ENCODE measurements at regions not wholly inside any gene's neighbourhood (a gene's known extent, or its start where the extent isn't known, plus 50 kb on each side); places are given as distances from the start of the nearest gene placed in this dataset.
A peak's percentile ranks its signal among the peaks of the same experiment; 100 is the strongest.

DNA sequence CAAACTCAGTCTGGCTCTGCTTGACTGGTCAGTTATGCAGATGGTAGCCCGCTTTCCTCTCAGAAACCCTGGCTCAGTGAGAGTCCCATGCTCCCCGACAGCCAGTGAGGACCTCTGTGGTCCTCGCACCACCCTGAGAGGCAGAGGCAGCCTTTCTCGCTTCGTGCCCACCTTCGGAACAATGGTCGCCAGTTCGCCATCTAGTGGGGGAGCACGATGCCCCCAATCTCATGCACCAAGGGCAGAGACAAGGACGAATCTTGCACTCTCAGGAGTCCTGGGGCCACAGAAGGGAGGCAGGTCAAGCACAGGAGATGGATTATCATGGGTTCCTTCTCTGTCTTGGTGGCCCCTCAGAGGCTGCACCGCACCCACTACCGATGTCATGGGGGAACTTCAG lies 75.2 kb downstream of the RHCG start:
- Mint-ChIP-seq H3K9me3 (no peaks in the 10 kb centered on the region), H3K27me3 (peaks cover 40% of the 10 kb centered on the region), H3K4me3 (no peak overlapping the region), H3K36me3 (no peaks in the 10 kb centered on the region), H3K27ac (no peak overlapping the region), H3K4me1 (peaks cover under 1 to 5% (median 2%) of the 10 kb centered on the region in 3 donors)

DNA sequence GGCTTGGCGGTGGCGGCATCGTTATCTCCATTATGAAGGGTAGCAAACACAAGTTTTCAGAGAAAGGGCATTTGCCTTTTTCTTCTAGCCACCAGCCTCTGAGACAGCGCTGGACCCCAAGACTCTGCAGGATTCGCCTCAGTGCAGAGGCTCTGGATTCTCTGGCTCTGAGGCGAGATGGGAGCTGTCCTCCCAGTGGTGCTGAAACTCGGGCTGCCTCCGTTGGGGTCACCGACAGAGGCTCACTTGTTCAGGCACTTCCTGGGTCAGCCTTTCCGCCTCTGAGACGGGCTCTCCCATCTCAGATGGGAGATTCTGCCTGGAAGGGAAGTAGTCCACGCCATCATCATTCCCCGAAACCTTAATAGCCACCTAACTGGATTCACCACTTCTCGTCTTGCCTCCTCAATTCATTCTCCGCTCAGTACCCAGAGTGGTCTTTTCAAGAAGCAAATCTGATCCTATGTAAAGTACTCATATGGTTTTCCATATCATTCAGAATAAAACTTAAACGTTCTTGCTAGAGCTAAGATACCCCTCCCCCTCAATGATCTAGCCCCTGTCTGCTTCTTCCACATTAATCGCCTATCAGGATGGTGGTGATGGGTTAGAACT lies 76.9 kb downstream of the RHCG start:
- Mint-ChIP-seq H3K27me3 (peaks cover 52% of the 10 kb centered on the region), H3K36me3 (no peaks in the 10 kb centered on the region), H3K4me3 (no peak overlapping the region), H3K4me1 (peaks cover 2 to 10% (median 5%) of the 10 kb centered on the region in 3 donors), H3K27ac (peak overlapping the region in 1 of 3 donors; percentile 16), H3K9me3 (no peaks in the 10 kb centered on the region)

- peaks cover 0 to under 1% (median 0%) of the 10 kb centered on the region in 3 donors for H3K9me3 Mint-ChIP-seq
- H3K27ac Mint-ChIP-seq, result no peak overlapping the region
- H3K4me1 Mint-ChIP-seq, result peaks cover 2 to 12% (median 5%) of the 10 kb centered on the region in 3 donors
- H3K4me3 Mint-ChIP-seq, result no peak overlapping the region
- H3K36me3 Mint-ChIP-seq, result no peaks in the 10 kb centered on the region
- peaks cover 66% of the 10 kb centered on the region for H3K27me3 Mint-ChIP-seq
Observed at GRCh38 chr15:89417206-89417725, 79.1 kb downstream of the RHCG start.

DNA sequence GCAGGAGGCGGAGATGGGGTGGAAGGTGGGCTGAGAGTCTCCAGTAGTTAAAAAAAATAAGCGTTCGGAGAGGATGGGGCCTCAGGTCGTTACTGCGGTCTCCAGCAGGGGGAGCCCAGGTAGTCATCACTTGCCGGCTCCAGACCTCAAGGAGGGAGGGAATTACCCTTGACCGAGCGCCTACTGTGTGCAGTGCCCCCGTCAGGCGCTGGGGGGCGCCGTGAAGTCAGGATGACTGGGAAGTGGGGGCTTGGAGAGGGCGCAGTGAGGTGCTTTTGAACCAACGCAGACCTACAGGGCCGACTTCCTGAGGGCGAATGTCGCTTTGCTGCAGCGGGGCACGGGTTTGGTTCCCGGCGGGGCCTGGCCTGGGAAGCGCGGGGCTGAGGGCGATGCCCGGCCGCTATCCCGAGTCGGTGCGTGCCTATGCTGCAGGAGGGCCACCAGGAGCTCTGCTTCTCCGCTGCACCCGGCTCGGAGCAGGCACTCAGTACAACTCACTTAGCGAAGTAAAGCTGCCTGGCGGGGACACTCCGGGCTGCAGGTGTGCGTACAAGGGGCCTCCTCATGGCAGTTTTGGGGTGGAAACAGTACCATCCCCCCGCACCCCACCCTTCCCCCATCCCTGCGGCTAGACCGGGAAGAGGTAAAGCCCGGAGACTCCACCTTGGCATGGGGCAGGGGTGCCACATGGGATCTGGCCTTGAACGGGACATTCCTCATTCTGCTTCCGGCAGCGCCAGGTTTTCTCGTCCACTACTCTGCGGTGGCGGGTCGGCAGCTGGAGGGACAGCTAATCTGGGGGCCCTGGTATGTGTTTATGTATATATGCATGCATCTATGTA lies 79.8 kb downstream of the RHCG start:
- Mint-ChIP-seq H3K9me3 (peaks cover 0 to 2% (median 0%) of the 10 kb centered on the region in 3 donors), H3K36me3 (no peaks in the 10 kb centered on the region), H3K27ac (peak overlapping the region in 2 of 3 donors; percentile 61 to 64), H3K4me3 (peak overlapping the region in 1 of 4 donors; percentile 46), H3K4me1 (peaks cover 3 to 15% (median 5%) of the 10 kb centered on the region in 3 donors), H3K27me3 (peaks cover 70% of the 10 kb centered on the region)

- Mint-ChIP-seq H3K27me3 (peaks cover 83% of the 10 kb centered on the region), H3K27ac (peak overlapping the region in 2 of 3 donors; percentile 9 to 47), H3K4me3 (peak overlapping the region in 1 of 4 donors; percentile 50), H3K4me1 (peaks cover 5 to 20% (median 11%) of the 10 kb centered on the region in 3 donors), H3K9me3 (peaks cover 0 to 3% (median 0%) of the 10 kb centered on the region in 3 donors), H3K36me3 (no peaks in the 10 kb centered on the region)
Observed at GRCh38 chr15:89414571-89414970, 79.9 kb upstream of the POLG start.

DNA sequence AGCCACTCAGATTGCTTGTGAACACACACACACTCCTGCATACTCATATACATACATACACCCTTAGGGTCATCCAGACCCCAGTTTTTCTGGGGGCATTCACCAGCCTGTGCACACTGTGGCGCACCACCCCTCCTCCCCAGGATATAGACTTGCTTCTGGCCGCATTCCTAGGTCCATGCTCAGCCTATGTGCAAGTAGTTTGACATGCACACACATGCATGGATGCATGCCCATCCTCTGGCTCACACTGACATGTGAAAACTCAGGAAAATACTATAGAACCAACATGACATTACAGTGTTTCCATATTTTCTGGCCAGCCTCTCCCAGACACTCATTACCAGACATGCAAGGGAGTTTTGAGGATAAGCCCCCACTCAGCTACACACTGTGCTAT lies 79.3 kb upstream of the POLG start:
- Mint-ChIP-seq H3K9me3 (peaks cover 0 to 3% (median 0%) of the 10 kb centered on the region in 3 donors), H3K4me3 (no peak overlapping the region), H3K27ac (peak overlapping the region in 1 of 3 donors; percentile 23), H3K4me1 (peaks cover 6 to 23% (median 11%) of the 10 kb centered on the region in 3 donors), H3K27me3 (peaks cover 83% of the 10 kb centered on the region), H3K36me3 (no peaks in the 10 kb centered on the region)

DNA sequence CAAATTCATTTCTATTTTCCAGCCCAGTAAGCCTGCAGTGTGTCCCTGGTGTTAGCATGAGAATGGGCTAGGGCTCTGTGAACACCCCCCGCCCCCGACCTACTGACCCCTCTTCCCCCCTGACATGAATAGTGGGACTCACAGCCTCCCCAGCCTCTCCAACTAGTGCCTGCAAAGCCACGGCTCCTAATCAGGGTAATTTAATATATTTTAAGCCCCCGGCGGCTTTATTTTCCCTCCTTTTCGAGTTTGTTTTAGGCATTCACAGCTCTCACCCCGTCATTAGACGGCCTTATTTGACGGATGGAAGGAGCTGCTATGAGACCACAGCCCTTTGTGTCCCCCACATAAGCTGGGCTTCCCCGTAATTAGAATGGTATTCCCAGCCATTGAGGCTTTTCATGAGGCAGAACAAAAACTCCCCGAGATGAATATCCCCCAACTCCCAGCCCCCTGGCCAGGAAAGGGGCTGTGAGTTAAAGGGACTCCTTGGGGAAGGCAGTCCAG lies 78.3 kb upstream of the POLG start:
- Mint-ChIP-seq H3K27ac (no peak overlapping the region), H3K4me1 (peaks cover 15 to 29% (median 18%) of the 10 kb centered on the region in 3 donors), H3K9me3 (peaks cover 0 to 5% (median 0%) of the 10 kb centered on the region in 3 donors), H3K4me3 (no peak overlapping the region), H3K36me3 (no peaks in the 10 kb centered on the region), H3K27me3 (peaks cover 87% of the 10 kb centered on the region)

- Mint-ChIP-seq H3K4me3 (peak overlapping the region in 2 of 4 donors; percentile 63 to 68), H3K36me3 (no peaks in the 10 kb centered on the region), H3K27ac (peak overlapping the region; percentile 39 to 71 (median 39)), H3K4me1 (peaks cover 12 to 29% (median 25%) of the 10 kb centered on the region in 3 donors), H3K27me3 (peaks cover 89% of the 10 kb centered on the region), H3K9me3 (peaks cover 0 to 5% (median 0%) of the 10 kb centered on the region in 3 donors)
Observed at GRCh38 chr15:89410039-89410435, 75.4 kb upstream of the POLG start.

GRCh38 chr15:89409184-89410038 lies 74.8 kb upstream of the POLG start:
- no peaks in the 10 kb centered on the region for H3K36me3 Mint-ChIP-seq
- H3K27ac Mint-ChIP-seq, result peak overlapping the region; percentile 39 to 71 (median 39)
- H3K27me3 Mint-ChIP-seq, result peaks cover 89% of the 10 kb centered on the region
- H3K4me1 Mint-ChIP-seq, result peaks cover 12 to 28% (median 25%) of the 10 kb centered on the region in 3 donors
- peaks cover 0 to 5% (median 0%) of the 10 kb centered on the region in 3 donors for H3K9me3 Mint-ChIP-seq
- H3K4me3 Mint-ChIP-seq, result peak overlapping the region; percentile 68 to 96 (median 87)

GRCh38 chr15:89408372-89409183 lies 74.0 kb upstream of the POLG start:
- Mint-ChIP-seq H3K4me3 (peak overlapping the region; percentile 68 to 96 (median 87)), H3K27ac (peak overlapping the region; percentile 71 to 80 (median 80)), H3K27me3 (peaks cover 87% of the 10 kb centered on the region), H3K4me1 (peaks cover 12 to 28% (median 25%) of the 10 kb centered on the region in 3 donors), H3K9me3 (peaks cover 0 to 5% (median 0%) of the 10 kb centered on the region in 3 donors), H3K36me3 (no peaks in the 10 kb centered on the region)

DNA sequence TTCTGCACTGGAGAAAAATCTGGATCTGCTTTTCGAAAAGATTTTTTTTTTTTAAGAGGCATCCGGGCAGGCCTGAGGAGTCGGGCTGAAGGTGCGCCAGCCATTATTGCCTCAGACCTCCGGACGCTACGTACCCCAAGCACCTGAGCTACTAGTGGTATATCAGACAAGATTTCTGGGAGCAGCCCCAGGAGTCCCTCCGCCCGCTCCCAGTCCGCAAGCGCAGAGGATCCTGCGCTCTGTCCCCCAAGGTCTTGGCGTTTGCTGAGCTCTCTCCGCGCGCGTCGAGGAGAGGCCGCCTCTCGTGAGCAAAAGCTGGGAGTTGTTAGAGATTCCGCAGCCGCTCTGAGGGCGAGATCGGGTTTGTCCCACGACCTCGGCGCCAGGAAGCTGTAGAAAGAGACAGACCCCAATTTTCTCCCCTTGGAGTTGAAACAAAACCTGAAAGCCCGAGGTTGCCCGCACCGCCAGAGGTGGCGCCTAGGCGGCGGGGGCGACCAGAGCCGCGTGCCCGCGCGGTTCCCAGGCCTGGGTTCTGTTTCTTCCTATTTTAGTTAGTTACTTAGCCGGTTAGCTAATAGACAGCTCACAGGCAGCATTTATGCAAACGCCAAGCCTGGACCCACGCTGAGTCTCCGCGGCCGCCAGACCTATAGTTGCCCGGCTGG lies 72.5 kb upstream of the POLG start:
- H3K27ac Mint-ChIP-seq, result peak overlapping the region in 1 of 3 donors; percentile 7
- peaks cover 0 to 3% (median 0%) of the 10 kb centered on the region in 3 donors for H3K9me3 Mint-ChIP-seq
- H3K4me1 Mint-ChIP-seq, result peaks cover 12 to 25% (median 25%) of the 10 kb centered on the region in 3 donors
- peaks cover 82% of the 10 kb centered on the region for H3K27me3 Mint-ChIP-seq
- peak overlapping the region; percentile 30 to 87 (median 64) for H3K4me3 Mint-ChIP-seq
- H3K36me3 Mint-ChIP-seq, result no peaks in the 10 kb centered on the region

DNA sequence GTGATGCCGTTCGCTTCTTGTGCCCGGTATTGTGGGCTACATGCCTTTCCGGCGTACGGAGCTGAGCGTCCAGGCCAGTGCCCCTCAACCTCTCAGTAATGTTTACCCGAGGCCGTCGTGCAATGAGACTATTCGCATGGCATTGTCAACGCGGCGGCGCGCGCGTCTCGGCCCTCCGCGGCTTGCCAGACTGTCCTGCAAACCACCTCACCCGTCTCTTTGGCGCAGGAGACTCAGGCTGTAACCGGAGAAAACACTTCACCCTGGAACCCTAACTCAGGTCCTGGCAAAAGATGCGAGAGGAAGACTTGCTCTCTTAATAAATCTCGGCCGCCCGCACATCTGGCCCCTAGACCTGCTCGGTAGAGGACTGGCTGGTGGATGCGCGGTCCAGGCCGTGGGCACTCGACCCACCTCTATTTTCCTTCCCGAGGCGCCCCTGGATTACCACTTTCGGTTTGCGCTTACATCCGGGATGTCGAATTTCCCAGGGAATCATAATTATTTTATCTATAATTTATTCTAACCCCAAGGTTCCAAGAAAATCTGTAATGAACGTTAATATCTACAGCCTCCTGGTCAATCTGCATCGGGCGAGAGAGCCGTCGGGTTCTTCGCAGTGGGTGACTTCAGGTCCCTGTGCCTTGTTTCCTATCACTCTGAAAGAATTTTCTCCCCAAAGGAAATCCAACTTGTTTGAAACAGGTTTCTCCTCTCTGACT lies 71.8 kb upstream of the POLG start:
- Mint-ChIP-seq H3K4me1 (peaks cover 19 to 26% (median 22%) of the 10 kb centered on the region in 3 donors), H3K27ac (peak overlapping the region in 1 of 3 donors; percentile 7)

More for the DNA sequence above, 71.8 kb upstream of the POLG start:
- peak overlapping the region in 3 of 4 donors; percentile 7 to 77 (median 60) for H3K4me3 Mint-ChIP-seq
- peaks cover 0 to 2% (median 0%) of the 10 kb centered on the region in 3 donors for H3K9me3 Mint-ChIP-seq
- H3K36me3 Mint-ChIP-seq, result no peaks in the 10 kb centered on the region
- H3K27me3 Mint-ChIP-seq, result peaks cover 84% of the 10 kb centered on the region

Data from IgD-negative memory B cell (primary cell).